ENCODE measurements at regions not wholly inside any gene's neighbourhood (a gene's known extent, or its start where the extent isn't known, plus 50 kb on each side); places are given as distances from the start of the nearest gene placed in this dataset.

GRCh38 chr1:58361134-58361533 lies 185.4 kb downstream of the OMA1 start:
- Mint-ChIP-seq H3K36me3 (ENCODE audit: low read depth) (no peaks in the 10 kb centered on the region), H3K4me1 (peaks cover 2% of the 10 kb centered on the region), H3K9me3 (no peaks in the 10 kb centered on the region), H3K4me3 (no peak overlapping the region), H3K27ac (no peak overlapping the region), H3K27me3 (no peaks in the 10 kb centered on the region)
- TF ChIP-seq, protein P1, sequence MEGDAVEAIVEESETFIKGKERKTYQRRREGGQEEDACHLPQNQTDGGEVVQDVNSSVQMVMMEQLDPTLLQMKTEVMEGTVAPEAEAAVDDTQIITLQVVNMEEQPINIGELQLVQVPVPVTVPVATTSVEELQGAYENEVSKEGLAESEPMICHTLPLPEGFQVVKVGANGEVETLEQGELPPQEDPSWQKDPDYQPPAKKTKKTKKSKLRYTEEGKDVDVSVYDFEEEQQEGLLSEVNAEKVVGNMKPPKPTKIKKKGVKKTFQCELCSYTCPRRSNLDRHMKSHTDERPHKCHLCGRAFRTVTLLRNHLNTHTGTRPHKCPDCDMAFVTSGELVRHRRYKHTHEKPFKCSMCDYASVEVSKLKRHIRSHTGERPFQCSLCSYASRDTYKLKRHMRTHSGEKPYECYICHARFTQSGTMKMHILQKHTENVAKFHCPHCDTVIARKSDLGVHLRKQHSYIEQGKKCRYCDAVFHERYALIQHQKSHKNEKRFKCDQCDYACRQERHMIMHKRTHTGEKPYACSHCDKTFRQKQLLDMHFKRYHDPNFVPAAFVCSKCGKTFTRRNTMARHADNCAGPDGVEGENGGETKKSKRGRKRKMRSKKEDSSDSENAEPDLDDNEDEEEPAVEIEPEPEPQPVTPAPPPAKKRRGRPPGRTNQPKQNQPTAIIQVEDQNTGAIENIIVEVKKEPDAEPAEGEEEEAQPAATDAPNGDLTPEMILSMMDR (IDR thresholded peaks at IDR 0.05) = no peak
- intact Hi-C loops (cut with micrococcal nuclease) = no loop called here
- ChIA-PET CTCF (no interaction called here), POLR2A (no interaction called here)
- DNase-seq (no peak), ATAC-seq (ENCODE audit: low read depth) (no peak)

DNA sequence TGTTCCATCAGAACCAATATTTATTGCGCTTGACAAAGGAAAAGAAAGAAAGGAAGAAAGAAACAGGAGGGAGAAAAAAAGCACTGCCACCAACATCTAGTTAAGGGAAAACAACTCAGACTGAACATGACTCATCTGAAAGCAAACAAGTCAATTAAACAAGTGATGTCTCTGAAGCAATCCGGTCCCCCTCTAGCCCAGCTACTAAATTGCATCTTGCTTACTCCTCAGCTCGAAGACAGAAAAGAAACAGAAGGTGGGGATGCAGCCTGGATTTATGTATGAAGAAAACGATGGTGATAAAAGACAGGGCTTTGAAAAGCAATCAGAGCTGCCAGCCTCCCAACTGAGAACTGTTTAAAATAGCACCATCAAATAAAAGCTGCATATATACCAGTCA lies 188.2 kb downstream of the OMA1 start:
- CTCF ChIA-PET = no interaction called here
- Mint-ChIP-seq H3K4me3 (no peak overlapping the region), H3K4me1 (no peaks in the 10 kb centered on the region), H3K9me3 (no peaks in the 10 kb centered on the region), H3K27me3 (no peaks in the 10 kb centered on the region), H3K36me3 (ENCODE audit: low read depth) (no peaks in the 10 kb centered on the region), H3K27ac (no peak overlapping the region)
- TF ChIP-seq, protein P1 (IDR thresholded peaks at IDR 0.05) = no peak
- ATAC-seq (ENCODE audit: low read depth) = no peak
- no peak for DNase-seq
- intact Hi-C loops (cut with micrococcal nuclease) = no loop called here
- POLR2A ChIA-PET = no interaction called here

- DNase-seq = no peak
- Mint-ChIP-seq H3K27ac (no peak overlapping the region), H3K4me1 (no peaks in the 10 kb centered on the region), H3K36me3 (ENCODE audit: low read depth) (no peaks in the 10 kb centered on the region), H3K4me3 (no peak overlapping the region), H3K9me3 (no peaks in the 10 kb centered on the region), H3K27me3 (no peaks in the 10 kb centered on the region)
- POLR2A ChIA-PET = no interaction called here
- TF ChIP-seq, protein P1 (IDR thresholded peaks at IDR 0.05) = no peak
- no peak for ATAC-seq (ENCODE audit: low read depth)
- CTCF ChIA-PET = no interaction called here
- intact Hi-C loops (cut with micrococcal nuclease) = no loop called here
Measured at GRCh38 chr1:58356402-58356801, 190.1 kb downstream of the OMA1 start.

- no peak for ATAC-seq (ENCODE audit: low read depth)
- TF ChIP-seq, protein P1 (IDR thresholded peaks at IDR 0.05) = no peak
- Mint-ChIP-seq H3K36me3 (ENCODE audit: low read depth) (no peaks in the 10 kb centered on the region), H3K4me3 (no peak overlapping the region), H3K9me3 (peaks cover 10% of the 10 kb centered on the region), H3K27me3 (no peaks in the 10 kb centered on the region), H3K27ac (no peak overlapping the region), H3K4me1 (no peaks in the 10 kb centered on the region)
- intact Hi-C loops (cut with micrococcal nuclease) = no loop called here
- CTCF ChIA-PET = no interaction called here
- POLR2A ChIA-PET = no interaction called here
- DNase-seq = no peak
Measured at GRCh38 chr1:58353168-58353567, 193.4 kb downstream of the OMA1 start.

- ChIA-PET POLR2A (no interaction called here), CTCF (no interaction called here)
- H3K36me3 Mint-ChIP-seq (ENCODE audit: low read depth) = no peaks in the 10 kb centered on the region
- no peak for ATAC-seq (ENCODE audit: low read depth)
- intact Hi-C loops (cut with micrococcal nuclease) = no loop called here
- no peak for DNase-seq
- TF ChIP-seq, protein P1 (IDR thresholded peaks at IDR 0.05) = no peak
- H3K4me3 Mint-ChIP-seq = no peak overlapping the region
- no peaks in the 10 kb centered on the region for H3K27me3 Mint-ChIP-seq
- H3K27ac Mint-ChIP-seq = no peak overlapping the region
- H3K9me3 Mint-ChIP-seq = peaks cover 10% of the 10 kb centered on the region
- H3K4me1 Mint-ChIP-seq = no peaks in the 10 kb centered on the region
Measured at GRCh38 chr1:58352476-58353092, 193.9 kb downstream of the OMA1 start.
